ENCODE measurements at regions not wholly inside any gene's neighbourhood (a gene's known extent, or its start where the extent isn't known, plus 50 kb on each side); places are given as distances from the start of the nearest gene placed in this dataset.
"Not testable (repeated sequence)": the region's sequence is repeated elsewhere in the genome, so short reads cannot be mapped to it uniquely, and the experiment has no call there.

DNA sequence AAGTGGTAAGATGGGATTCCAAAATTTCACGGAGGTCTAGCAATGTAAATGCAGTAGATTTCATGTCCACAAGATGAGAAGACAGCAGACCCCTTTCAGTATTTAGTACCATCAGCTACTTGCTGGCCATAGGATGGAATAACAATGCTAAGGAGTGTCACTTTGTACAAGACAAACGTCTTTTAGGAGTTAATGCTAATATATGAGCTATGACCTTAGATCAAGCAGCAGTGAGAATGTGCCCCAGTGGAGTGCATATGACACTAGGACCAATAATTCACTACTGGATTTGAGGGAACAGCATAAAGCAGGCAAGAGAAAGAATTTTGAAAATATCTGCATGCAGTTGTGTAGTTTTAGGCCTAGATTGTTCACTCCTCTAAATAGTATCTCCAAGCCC is 182.8 kb upstream of the ZNF804B start:
- TF ChIP-seq POLR2A (IDR thresholded peaks at IDR 0.05; ENCODE audit: extremely low read depth, insufficient read length) (no peak), MYC (IDR thresholded peaks at IDR 0.05; ENCODE audit: low read depth, low read length) (no peak)
- TF ChIP-seq, protein P1, sequence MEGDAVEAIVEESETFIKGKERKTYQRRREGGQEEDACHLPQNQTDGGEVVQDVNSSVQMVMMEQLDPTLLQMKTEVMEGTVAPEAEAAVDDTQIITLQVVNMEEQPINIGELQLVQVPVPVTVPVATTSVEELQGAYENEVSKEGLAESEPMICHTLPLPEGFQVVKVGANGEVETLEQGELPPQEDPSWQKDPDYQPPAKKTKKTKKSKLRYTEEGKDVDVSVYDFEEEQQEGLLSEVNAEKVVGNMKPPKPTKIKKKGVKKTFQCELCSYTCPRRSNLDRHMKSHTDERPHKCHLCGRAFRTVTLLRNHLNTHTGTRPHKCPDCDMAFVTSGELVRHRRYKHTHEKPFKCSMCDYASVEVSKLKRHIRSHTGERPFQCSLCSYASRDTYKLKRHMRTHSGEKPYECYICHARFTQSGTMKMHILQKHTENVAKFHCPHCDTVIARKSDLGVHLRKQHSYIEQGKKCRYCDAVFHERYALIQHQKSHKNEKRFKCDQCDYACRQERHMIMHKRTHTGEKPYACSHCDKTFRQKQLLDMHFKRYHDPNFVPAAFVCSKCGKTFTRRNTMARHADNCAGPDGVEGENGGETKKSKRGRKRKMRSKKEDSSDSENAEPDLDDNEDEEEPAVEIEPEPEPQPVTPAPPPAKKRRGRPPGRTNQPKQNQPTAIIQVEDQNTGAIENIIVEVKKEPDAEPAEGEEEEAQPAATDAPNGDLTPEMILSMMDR (IDR thresholded peaks at IDR 0.05; ENCODE audit: low read depth, low read length), result no peak
- TF ChIP-seq, protein P2, sequence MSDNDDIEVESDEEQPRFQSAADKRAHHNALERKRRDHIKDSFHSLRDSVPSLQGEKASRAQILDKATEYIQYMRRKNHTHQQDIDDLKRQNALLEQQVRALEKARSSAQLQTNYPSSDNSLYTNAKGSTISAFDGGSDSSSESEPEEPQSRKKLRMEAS (IDR thresholded peaks at IDR 0.05; ENCODE audit: low read depth, low read length), result no peak
- H3K4me3 ChIP-seq (ENCODE audit: low read depth, low read length), result no peak overlapping the region
- no peak for DNase-seq (ENCODE audit: low read depth)

DNA sequence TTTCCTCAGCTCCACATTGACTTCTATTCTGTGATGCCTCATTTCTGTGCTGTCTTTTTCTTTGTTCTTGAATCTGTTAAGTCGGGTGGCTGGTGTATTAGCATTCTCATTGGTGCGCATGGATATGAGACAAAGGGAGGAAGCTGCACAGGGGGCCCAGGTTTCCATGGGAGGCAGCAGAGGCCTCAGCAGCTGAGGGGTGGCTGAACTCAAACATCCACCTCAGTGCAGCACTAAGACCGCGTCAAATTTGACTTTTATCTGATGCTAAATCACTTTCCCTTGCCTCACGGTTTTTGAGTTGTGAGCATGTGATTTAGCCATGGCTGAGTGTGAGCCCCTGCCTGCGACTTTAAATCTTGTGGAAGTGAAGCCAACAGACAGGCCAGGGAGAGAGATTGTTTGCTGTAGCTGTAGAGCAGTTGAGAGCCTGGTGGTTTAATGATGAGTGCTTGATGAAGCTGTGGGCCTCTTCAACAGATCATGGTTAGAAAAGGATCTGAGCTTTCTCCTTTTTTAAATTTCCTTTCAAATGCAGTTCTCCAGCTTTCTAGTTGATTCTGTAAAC is 193.3 kb upstream of the ZNF804B start:
- no peak overlapping the region for H3K4me3 ChIP-seq (ENCODE audit: low read depth, low read length)
- TF ChIP-seq, protein P2 (IDR thresholded peaks at IDR 0.05; ENCODE audit: low read depth, low read length), result no peak
- TF ChIP-seq MYC (IDR thresholded peaks at IDR 0.05; ENCODE audit: low read depth, low read length) (no peak), POLR2A (IDR thresholded peaks at IDR 0.05; ENCODE audit: extremely low read depth, insufficient read length) (no peak)
- TF ChIP-seq, protein P1 (IDR thresholded peaks at IDR 0.05; ENCODE audit: low read depth, low read length), result no peak
- no peak for DNase-seq (ENCODE audit: low read depth)

DNA sequence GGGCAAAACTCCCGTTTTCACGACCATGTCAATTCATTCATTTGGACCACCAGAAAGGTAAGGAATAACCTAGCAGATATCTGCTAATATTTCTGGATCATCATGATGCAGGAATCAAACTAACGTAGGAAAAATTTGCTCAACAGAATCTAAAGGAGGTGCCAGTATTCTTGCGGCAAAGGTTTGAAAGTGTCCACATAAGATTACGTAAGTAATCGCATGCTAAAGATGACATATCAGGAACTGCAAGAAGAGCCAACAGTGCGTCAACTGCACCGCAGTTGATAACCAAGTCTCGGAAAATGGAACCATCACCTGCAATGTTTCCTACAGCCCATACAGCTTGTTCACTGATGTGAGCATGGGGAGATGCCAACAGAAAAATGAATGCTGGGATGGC is 194.1 kb upstream of the ZNF804B start:
- no peak overlapping the region for H3K4me3 ChIP-seq (ENCODE audit: low read depth, low read length)
- DNase-seq (ENCODE audit: low read depth), result no peak
- no peak for TF ChIP-seq MYC (IDR thresholded peaks at IDR 0.05; ENCODE audit: low read depth, low read length)
- TF ChIP-seq, protein P2 (IDR thresholded peaks at IDR 0.05; ENCODE audit: low read depth, low read length), result no peak
- no peak for TF ChIP-seq POLR2A (IDR thresholded peaks at IDR 0.05; ENCODE audit: extremely low read depth, insufficient read length)
- TF ChIP-seq, protein P1 (IDR thresholded peaks at IDR 0.05; ENCODE audit: low read depth, low read length), result no peak

DNA sequence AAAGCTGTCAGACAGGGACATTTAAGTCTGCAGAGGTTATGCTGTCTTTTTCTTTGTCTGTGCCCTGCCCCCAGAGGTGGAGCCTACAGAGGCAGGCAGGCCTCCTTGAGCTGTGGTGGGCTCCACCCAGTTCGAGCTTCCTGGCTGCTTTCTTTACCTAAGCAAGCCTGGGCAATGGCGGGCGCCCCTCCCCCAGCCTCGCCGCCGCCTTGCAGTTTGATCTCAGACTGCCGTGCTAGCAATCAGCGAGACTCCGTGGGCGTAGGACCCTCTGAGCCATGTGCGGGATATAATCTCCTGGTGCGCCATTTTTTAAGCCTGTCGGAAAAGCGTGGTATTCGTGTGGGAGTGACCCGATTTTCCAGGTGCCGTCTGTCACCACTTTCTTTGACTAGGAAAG is 203.1 kb upstream of the ZNF804B start:
- not testable (repeated sequence) for DNase-seq (ENCODE audit: low read depth)

DNA sequence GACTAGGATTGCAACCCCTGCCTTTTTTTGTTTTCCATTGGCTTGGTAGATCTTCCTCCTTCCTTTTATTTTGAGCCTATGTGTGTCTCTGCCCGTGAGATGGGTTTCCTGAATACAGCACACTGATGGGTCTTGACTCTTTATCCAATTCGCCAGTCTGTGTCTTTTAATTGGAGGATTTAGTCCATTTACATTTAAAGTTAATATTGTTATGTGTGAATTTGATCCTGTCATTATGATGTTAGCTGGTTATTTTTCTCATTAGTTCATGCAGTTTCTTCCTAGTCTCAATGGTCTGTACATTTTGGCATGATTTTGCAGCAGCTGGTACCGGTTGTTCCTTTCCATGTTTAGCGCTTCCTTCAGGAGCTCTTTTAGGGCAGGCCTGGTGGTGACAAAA is 204.7 kb upstream of the ZNF804B start:
- DNase-seq (ENCODE audit: low read depth); H3K4me3 ChIP-seq (ENCODE audit: low read depth, low read length): not testable (repeated sequence)

More for the DNA sequence above, 203.1 kb upstream of the ZNF804B start:
- H3K4me3 ChIP-seq (ENCODE audit: low read depth, low read length), result not testable (repeated sequence)

DNA sequence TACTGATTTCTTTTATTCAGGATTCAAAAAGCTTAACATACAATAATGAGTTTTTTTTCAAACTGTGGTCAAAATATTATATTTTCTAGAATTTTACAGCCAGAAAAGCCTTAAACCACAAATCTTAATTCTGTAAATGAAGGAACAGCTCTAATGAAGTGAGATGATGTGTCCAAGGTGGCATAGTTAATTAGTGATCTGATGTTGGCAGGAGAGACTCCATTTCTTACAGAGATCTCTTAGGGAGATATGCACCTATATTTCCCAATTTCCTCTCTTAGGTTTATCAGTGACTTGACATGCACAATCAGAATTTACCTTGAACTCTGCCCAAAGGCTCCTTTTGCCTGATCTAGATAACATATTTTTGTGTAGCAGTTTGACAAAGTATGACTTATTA is 211.1 kb upstream of the ZNF804B start:
- no peak for DNase-seq (ENCODE audit: low read depth)
- no peak overlapping the region for H3K4me3 ChIP-seq (ENCODE audit: low read depth, low read length)
- TF ChIP-seq POLR2A (IDR thresholded peaks at IDR 0.05; ENCODE audit: extremely low read depth, insufficient read length) (no peak), MYC (IDR thresholded peaks at IDR 0.05; ENCODE audit: low read depth, low read length) (no peak)
- TF ChIP-seq, protein P2 (IDR thresholded peaks at IDR 0.05; ENCODE audit: low read depth, low read length), result no peak
- TF ChIP-seq, protein P1 (IDR thresholded peaks at IDR 0.05; ENCODE audit: low read depth, low read length), result no peak

DNA sequence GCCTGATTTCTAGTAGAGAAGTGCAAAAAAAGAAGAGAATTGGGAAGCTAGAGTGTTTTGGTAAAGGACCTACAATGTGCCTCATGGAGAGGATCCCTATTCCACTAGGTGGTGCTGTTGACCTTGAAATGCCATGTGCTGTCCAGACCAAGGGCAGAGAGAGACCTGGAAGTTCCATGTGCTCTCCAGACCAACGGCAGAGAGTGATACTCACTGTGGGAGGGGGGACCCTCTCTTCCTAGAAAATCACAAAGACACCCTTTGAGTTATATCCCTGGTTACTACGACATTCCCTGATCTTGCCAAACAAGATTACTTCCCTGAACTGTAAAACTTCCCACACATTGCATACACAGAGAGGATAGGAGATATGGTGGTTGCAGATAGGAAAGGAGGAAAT is 212.7 kb upstream of the ZNF804B start:
- no peak overlapping the region for H3K4me3 ChIP-seq (ENCODE audit: low read depth, low read length)
- TF ChIP-seq POLR2A (IDR thresholded peaks at IDR 0.05; ENCODE audit: extremely low read depth, insufficient read length) (no peak), MYC (IDR thresholded peaks at IDR 0.05; ENCODE audit: low read depth, low read length) (peak; percentile 82)
- TF ChIP-seq, protein P1 (IDR thresholded peaks at IDR 0.05; ENCODE audit: low read depth, low read length), result peak; percentile 49
- TF ChIP-seq, protein P2 (IDR thresholded peaks at IDR 0.05; ENCODE audit: low read depth, low read length), result peak; percentile 95
- peak; percentile 56 for DNase-seq (ENCODE audit: low read depth)
